ENCODE measurements at regions not wholly inside any gene's neighbourhood (a gene's known extent, or its start where the extent isn't known, plus 50 kb on each side); places are given as distances from the start of the nearest gene placed in this dataset.

- no peak for DNase-seq
Measured at GRCh38 chr13:57918086-57918485, 286.5 kb downstream of the PCDH17 start.

GRCh38 chr13:57918913-57919312 is 287.4 kb downstream of the PCDH17 start:
- DNase-seq = no peak

- no peak for DNase-seq
Measured at GRCh38 chr13:57925250-57925649, 293.7 kb downstream of the PCDH17 start.

- DNase-seq = no peak
Measured at GRCh38 chr13:57925751-57926150, 294.2 kb downstream of the PCDH17 start.

GRCh38 chr13:57932061-57932460 is 300.5 kb downstream of the PCDH17 start:
- peak; percentile 47 for DNase-seq

GRCh38 chr13:57933606-57934005 is 302.1 kb downstream of the PCDH17 start:
- no peak for DNase-seq

- DNase-seq = no peak
Measured at GRCh38 chr13:57935965-57936364, 304.4 kb downstream of the PCDH17 start.

GRCh38 chr13:57946361-57946760 is 314.8 kb downstream of the PCDH17 start:
- no peak for DNase-seq

GRCh38 chr13:57948884-57949283 is 317.3 kb downstream of the PCDH17 start:
- no peak for DNase-seq

- no peak for DNase-seq
Measured at GRCh38 chr13:57969951-57970350, 338.4 kb downstream of the PCDH17 start.

- DNase-seq = no peak
Measured at GRCh38 chr13:57970404-57970803, 338.9 kb downstream of the PCDH17 start.

- no peak for DNase-seq
Measured at GRCh38 chr13:57982782-57983181, 351.2 kb downstream of the PCDH17 start.

GRCh38 chr13:57988276-57988675 is 356.7 kb downstream of the PCDH17 start:
- DNase-seq = no peak

- no peak for DNase-seq
Measured at GRCh38 chr13:57991041-57991440, 359.5 kb downstream of the PCDH17 start.

GRCh38 chr13:57992416-57992815 is 360.9 kb downstream of the PCDH17 start:
- DNase-seq = no peak

- DNase-seq = no peak
Measured at GRCh38 chr13:57996717-57997116, 365.2 kb downstream of the PCDH17 start.

- peak; percentile 61 for DNase-seq
Measured at GRCh38 chr13:58004751-58005150, 373.2 kb downstream of the PCDH17 start.

- DNase-seq = no peak
Measured at GRCh38 chr13:58018020-58018419, 386.5 kb downstream of the PCDH17 start.

GRCh38 chr13:58018865-58019264 is 387.3 kb downstream of the PCDH17 start:
- DNase-seq = peak; percentile 78

GRCh38 chr13:58024103-58024502 is 392.6 kb downstream of the PCDH17 start:
- DNase-seq = no peak

GRCh38 chr13:58025821-58026220 is 394.3 kb downstream of the PCDH17 start:
- no peak for DNase-seq

- no peak for DNase-seq
Measured at GRCh38 chr13:58032676-58033460, 401.3 kb downstream of the PCDH17 start.

- no peak for DNase-seq
Measured at GRCh38 chr13:58043971-58044370, 412.4 kb downstream of the PCDH17 start.

GRCh38 chr13:58048670-58049069 is 417.1 kb downstream of the PCDH17 start:
- DNase-seq = no peak

- no peak for DNase-seq
Measured at GRCh38 chr13:58051396-58051795, 419.9 kb downstream of the PCDH17 start.

Measured in NCI-H2171 treated with DMSO at 0.1 percent for 48 hours (cell line).